HG02938 (cell line): ENCODE measurements at regions not wholly inside any gene's neighbourhood (a gene's known extent, or its start where the extent isn't known, plus 50 kb on each side); places are given as distances from the start of the nearest gene placed in this dataset.

ENCODE experiments used
- ATAC-seq: cut with Tn5 transposase; IDR thresholded peaks from one replicate; pipeline ENCODE4 v1.9.1; 2021; ENCODE audit warnings: mild to moderate bottlenecking, moderate library complexity; ENCODE audit not compliant: unreplicated experiment

DNA sequence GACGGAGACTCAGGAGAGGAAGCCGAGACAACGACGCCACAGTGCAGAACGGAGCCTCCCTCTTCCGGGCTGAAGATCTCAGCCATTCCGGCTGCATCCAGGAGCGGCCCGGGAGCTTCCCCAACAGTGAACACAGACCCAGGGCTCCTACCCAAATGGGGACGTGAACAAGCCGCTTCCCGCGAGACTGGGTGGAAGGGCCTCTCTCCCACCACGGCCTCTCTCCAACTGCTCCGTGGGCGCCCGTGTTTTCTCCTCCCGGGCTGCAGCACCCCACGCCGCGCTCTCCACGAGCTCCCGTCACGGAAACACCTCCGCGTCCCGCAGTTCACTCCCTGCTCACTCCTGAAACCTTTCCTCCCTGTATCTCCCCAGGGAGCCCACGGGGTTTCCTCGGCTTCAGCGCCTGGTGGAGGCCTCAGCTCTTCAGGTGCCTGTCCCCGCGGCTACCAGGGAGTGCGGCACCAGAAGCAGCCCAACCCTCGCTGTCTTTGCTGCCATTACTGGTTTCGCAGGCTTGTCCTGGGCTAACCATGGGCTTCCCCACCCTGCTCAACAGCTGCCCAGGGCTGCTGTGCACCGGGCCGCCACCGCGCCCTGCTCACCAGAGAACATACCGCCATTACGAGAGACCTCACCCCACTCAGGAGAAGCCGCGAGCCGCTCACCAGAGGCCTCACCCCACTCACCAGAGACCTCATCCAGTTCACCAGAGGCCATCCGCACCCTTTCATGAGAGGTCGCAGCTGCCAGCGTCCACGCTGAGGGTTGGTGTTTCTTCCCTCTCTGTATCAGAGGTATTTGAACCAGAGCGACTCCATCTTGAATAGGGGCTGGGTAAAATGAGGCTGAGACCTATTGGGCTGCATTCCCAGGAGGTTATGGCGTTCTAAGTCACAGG lies 922.8 kb downstream of the QKI start:
- no peak for ATAC-seq

DNA sequence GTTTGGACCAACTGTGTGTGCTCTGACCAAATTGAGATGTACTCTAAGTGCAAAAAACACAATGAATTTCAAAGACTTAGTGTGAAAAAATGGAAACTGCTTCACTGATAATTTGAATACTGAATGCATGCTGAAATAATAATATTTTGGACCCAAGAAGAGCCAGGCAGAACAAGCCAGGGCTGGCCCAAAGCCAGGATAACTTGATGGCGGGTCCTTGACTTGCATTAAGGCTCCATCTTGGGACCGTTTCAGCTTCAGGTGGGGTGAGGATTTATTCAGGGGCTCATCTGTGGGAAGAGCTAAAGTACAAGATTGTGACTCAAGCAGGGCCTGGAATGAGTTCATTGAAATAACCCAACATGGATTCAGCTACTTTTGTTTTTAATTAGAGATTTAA lies 921.9 kb downstream of the QKI start:
- no peak for ATAC-seq

DNA sequence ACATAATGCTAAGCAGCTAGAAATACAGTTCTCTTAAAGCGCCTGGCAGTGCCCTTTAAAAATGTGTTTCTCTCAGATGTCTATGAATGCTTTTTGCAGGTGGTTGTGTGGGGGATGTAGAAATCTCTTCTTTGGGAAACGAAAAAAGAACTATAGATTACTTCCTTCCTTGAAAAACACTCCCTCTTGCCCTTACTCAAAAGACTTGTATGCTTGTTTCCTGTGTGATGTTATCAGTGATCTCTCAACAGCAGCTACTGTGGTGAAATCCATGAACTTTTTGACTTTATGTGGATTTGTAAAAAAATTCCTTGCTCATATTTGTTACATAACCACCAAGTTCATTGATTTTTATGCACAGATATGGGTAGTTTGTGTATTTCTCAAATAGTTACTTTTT lies 916.5 kb downstream of the QKI start:
- no peak for ATAC-seq

DNA sequence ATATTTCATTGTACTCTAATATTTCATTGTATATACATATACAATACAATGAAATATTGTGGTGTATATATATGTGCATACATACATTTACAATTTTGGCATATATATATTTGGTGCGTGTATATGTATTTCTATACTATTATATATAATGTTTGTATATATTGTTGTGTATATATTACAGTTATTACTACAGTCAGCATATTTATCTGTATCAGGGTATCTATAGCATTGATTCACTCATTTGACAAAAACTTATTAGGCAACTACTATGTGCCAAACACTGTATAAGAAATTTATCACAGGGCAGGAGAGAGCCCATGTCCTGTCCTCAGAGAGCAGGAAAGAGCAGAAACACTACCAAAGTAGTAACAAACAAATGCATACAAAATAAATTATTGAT lies 910.6 kb downstream of the QKI start:
- no peak for ATAC-seq

DNA sequence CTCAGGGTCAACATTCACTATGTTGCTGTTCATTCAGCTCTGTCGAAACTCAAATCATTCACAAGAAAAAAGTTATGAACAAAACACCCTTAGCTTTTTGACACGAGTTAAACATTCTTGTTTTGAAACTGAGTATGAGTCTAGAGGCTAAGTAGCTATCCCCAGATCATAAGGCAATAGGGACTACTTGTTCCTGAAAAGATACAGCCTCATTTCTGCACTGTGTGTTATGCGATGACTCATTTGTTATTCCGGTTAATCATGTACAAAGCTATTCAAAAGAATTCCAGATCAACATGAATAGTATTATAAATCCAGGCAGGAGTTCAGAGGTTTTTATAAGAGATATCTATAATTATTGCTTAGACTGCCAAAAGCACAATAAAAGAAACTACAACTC lies 908.0 kb downstream of the QKI start:
- ATAC-seq: no peak

DNA sequence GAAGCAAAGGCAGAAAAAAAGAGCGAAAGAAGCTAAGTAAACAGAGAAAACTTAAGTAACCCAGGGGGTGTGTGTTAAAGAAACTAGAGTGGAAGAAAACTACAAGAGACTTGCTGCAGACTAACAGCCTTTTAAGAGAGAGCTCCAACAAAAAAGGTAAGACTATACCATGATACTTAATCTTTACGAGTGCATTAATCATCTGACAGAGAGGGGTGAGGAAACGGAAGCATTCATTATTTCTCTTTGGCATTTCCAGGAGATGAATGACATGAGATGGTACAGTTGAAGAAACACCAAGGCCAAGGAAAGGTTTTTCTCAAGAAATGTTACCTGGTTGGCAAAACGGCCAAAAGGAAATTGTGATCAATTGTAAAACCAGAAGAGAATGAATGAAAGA lies 906.8 kb downstream of the QKI start:
- no peak for ATAC-seq

DNA sequence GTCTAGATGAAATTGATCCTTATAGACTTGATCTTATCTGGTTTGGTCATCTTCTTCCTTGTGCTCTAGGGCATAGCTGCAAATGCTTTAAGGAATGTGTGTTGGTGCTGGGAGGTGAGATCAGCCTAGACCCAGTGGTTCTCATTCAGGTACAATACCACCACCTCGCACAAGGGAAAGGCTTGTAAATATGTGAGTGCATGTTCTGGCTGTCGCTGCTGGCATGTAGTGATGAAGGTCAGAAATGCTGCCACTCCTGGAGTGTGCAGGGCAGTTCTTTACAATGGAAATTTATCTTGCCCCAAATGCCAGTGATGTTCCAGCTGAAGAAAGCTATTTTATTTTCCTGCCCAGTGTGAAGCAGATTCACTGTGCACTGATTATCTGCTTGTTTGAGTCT lies 900.9 kb downstream of the QKI start:
- ATAC-seq: no peak

DNA sequence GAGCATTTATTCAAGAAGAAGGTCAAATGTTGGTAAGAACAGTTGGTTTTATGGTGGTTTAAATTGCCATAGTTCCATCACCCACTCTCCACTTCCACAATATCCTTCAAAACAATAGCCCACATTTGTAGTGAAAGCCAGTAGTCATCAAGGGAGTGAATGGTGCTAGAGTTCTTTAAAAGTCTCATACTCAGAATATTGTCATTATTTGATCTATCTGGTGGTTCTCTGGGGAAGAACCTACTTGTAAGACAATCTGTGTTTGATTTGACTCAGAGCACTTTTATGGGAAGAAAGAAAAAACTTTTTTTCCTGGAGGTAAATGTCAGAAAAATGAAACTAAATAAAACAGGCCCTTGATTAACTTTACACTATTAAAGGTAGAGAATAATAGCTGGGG lies 893.8 kb downstream of the QKI start:
- no peak for ATAC-seq

DNA sequence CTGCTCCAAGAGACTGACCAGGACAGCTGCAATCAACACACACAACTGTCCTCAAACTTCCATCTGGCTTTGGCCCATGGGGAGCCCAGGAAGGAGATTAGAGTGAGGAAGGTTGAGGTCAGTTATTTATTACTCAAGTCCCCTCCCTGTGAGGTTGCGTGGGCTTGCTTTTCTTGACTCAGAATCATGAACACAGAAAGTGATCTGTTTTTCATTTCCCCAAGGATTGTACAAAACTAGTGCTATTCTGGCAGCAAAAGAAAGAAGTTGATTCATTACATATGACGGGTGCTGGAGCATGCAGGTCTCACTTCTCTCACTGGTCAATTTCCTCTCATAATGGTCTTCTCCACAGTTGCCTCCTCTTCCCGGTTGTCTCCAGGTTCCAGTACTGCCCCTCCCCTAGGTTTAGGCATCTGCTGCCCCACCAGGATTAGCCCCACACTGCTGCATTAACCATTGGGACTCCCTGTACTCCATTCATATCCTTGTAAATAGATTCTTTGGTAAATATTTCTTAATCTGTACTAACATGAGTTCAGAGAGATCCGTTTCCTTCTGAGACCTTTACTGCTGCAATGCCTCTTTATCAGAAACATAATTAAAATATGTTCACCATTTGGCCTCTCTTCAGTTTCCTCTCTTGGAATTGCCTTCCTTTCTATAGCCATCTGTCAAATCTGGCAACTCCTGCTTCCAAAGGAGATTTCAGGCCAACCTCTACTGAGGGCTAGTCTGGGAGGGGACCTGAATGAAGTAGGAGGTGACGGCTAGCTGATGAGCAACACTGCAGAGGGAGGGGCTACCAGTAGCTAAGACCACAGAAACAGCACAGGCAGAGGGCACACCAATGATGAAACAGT lies 888.8 kb downstream of the QKI start:
- ATAC-seq: no peak

DNA sequence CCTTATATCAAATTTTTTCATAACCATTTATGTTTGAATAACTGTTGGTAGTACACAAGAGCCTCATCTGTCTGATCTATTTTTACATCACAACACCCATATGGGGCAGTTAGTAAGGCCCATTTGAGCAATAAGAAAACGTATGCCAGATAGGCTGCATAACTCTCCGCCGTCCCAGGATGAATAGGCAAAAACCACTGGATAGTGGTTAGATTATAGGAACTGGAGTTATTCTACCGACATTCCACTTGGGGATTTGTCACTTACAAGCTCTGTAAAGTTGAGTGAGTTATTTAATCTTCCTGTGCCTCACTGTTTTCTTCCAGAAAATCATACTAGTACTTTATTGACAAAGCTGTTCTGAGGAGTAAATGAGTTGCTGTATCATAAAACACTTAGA lies 881.9 kb downstream of the QKI start:
- ATAC-seq: no peak

DNA sequence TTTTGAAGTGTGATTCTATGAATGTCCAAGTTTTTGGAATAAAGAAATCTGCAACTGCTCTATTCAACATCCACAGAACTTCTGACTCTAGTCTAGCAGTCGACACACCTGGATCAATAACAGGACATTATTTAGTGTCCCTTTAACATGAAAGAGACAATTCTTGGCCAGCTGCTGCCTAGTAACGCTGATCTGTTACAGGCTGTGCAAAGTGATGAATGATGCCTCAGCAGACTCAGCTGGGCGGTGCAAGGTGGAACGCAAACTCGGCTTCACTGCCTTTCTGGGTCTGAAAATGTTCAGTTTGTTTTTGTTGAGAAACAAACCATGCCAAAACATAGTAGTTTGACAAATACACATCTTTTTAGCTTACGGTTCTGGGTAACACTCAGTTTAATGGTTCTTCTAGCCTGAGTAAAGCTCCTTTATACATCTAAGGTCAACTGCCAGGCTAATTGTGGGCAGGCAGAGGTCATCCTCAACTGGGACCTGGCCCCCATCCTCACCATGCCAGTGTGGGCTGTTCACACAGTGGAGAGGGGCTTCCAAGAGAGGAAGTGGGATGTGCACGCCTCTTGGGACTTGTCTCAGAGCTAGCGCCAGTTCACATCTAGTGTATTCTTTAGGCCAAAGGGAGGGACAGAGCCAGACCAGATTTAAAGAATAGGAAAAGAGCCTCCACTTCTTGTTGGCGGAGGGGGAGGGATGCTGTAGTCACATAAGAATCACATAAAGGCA lies 879.7 kb downstream of the QKI start:
- no peak for ATAC-seq

DNA sequence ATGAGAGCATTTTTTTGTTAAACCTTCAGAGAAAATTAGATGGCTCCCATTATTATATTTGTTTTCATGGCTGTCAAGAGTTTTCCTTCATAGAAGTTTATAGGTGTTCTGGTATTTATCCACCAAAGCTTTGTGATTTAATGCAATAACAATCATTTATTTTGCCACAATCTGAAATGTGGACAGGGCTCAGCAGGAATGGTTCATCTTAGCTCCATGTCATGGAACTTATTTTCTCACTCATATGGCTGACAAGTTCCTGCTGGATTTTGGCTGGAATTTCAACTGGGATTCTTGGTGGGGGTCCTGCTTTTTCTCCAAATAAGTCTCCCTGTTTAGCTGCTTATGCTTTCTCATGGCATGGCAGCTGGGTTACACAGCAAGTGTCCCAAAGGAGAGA lies 876.7 kb downstream of the QKI start:
- no peak for ATAC-seq

DNA sequence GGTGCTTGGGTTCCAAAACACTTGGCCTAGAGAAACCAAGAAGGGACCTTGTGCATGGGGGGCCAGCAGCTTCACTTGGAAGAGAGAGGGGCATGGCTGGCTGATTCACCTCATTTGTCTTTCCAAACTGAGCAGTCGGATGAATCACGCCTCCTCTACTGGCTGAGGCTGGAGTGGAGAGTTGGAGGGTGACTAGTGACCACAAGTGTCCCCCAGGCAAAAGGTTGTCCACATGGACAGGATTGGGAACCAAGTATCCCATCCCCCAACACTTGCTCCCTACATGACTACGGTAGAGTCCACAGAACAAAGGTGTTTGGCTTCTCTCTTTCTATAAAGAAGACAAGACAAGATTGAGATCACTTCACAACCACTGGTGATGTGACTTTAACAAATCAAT lies 875.6 kb downstream of the QKI start:
- no peak for ATAC-seq

DNA sequence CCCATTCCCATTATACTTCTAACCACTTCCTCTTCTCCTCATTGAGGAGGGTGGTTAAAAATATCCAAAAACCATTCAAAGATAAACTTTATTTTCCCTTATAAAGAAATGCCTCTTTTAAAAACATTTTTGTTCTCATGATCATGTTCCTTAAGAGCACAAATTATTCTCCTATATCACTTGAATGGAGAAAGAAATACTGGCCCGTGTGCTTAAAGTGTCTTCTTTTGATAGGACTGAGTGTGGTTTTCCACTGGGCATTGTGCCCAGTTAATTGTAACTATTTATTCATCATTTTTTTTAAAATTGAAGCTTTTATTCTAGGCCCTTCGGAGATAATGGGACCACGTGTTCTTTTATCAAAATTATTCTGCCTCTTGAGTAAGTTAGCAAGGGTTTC lies 871.5 kb downstream of the QKI start:
- no peak for ATAC-seq

DNA sequence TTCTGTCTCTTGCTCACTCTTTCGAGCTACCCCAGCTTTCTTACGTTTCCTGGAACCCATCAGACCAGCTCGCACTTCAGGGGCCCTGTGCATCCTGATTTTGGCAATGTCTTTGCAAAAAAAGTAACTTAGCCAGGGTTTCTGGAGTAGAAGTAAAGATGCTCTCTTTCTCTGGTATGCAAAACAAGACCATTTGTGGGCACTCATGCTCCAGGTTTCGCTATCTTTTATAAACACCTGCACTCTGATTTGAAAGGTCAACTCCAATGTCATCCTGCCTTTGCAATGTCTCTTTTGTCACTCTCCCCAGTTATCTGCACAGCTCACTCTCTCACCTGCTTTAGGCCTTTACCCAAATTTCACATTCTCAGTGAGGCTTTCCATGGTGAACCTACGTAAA lies 869.1 kb downstream of the QKI start:
- no peak for ATAC-seq

DNA sequence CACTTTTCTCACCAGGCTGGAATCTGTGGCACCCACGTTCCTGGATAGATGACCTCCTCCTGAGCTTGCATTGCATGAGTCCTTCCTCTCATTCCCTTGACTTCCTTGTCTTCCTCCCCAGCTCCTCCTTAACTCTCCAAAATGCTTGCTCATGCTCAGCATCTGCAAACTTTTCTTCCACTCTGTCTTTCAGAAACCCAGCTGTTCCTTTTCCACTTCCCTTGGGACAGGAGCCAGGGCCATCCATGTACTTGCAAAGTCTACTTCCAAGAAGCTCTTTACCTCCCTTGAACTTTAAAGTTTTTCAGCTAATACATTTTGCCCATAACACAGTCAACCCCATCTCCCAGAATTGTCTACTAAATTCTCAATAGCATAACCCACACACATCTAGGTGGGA lies 861.7 kb downstream of the QKI start:
- no peak for ATAC-seq

DNA sequence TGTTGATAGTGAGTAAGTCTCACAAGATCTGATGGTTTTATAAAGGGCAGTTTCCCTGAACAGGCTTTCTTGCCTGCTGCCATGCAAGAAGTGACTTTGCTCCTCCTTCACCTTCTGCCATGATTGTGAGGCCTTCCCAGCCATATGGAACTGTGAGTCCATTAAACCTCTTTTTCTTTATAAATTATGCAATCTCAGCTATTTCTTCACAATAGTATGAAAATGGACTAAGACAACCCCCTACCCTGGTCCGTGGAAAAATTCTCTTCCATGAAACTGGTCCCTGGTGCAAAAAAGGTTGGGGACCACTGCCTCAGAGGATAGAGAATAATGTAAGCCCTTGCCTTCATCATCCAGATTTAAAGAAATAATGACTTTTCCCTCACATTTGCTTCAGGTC lies 861.3 kb downstream of the QKI start:
- ATAC-seq: no peak

DNA sequence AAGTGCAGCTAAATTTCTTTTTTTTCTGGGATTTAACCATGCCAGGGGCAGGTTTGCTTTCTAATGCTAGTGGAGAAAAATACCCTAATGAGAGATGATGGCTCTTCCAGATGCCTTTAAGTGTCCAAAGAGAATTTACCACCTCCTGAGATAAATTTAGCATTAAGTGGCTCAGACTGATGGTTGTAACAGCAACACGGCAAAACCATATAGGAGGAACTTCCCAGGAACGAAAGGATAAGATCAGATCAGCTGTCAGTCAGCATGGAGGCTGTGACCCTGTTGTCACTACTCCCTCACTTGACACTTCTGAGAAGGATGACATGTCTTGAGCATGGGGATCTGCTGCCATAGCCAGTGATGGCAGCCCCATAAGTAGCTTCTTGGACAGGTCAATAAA lies 860.0 kb downstream of the QKI start:
- ATAC-seq: no peak

DNA sequence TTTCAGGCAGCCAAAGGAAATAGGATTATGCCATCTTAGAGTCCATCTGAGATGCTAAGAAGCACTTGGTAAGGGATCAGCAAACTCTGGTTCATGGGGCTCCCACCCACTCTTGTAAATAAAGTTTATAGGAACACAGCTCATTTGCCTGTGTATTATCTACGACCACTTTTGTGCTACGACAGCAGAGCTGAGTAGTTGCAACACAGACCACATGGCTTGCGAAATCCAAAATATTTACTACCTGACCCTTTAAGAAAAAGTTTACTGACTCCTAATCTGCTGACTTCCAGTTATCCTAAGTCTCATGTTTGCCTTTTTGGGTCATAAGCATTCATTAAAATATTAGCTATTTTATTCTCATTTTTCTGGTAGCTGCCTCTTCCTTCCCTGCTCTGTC lies 859.0 kb downstream of the QKI start:
- ATAC-seq: no peak

DNA sequence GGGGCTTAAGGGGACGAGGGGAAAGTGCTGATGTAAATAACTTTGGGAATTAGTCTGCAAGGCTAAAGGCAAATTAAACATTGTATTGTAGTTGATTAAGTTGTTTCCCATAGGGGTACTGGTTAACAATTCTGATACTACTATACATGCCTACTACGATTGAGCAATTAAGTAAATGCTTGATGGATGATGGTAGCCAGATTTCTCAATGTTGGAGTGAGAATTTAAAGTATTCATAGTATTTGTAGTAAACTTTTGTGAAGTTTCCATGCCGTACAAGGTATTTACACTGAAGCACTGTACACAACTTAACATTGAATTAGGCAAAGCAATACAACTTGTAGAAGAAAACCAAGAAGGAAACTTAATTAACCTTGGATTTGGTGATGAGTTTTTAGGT lies 852.3 kb downstream of the QKI start:
- ATAC-seq: no peak

DNA sequence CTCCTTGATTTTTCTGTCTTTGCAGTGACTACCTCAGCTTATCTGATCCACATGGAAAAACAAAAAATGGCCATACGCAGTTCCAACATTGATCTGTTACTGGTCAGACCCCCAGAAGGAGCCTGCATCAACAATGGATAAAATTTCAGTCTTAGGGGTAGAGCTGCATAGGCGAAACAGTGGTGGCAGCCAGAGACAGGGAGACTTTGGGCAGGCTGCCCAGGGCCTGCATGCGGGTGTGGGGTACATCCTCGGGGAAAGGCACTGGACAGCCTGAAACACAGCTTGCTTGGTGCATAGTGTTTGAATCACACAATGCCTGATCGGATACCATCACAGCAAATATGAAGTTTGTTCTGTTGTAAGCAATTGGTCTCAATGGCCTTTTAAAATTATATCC lies 847.8 kb downstream of the QKI start:
- ATAC-seq: no peak

DNA sequence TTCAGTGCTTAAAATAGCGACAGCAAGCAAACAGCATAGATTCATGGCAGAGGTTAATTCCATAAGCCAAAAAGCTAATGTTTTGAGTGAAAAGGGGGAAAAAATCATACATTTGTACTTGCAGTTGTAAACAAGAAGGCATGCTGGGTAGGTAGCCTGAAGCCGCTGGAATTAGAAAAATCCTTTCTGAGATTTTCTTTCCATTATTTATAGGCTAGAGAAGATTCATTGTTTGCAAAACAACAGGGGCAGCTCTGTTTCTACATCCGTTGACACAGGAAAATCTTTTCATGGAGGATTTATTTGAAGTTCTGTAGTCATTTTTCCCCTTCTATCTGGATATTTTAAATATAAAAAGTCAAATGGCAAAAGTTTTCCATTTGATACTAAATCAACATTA lies 843.9 kb downstream of the QKI start:
- ATAC-seq: no peak
